A549 (cell line): ENCODE measurements at regions not wholly inside any gene's neighbourhood (a gene's known extent, or its start where the extent isn't known, plus 50 kb on each side); places are given as distances from the start of the nearest gene placed in this dataset.

Source experiments
- CTCF ChIP-seq: fragments of >200 bp; sonication (Bioruptor Twin); formaldehyde crosslinking; IDR thresholded peaks from 3 replicates; pipeline ENCODE4 v1.5.1; 2016
- NFE2L2 ChIP-seq: fragments of 150-350 bp; conservative IDR thresholded peaks from 2 replicates; pipeline ENCODE4 v1.6.1; 2014; ENCODE audit warnings: low read length

GRCh38 chr10:78310481-78311080, 276.9 kb downstream of the RPS24 start:
- TF ChIP-seq NFE2L2 (no peak), CTCF (no peak)
